ENCODE measurements at regions not wholly inside any gene's neighbourhood (a gene's known extent, or its start where the extent isn't known, plus 50 kb on each side); places are given as distances from the start of the nearest gene placed in this dataset.

DNA sequence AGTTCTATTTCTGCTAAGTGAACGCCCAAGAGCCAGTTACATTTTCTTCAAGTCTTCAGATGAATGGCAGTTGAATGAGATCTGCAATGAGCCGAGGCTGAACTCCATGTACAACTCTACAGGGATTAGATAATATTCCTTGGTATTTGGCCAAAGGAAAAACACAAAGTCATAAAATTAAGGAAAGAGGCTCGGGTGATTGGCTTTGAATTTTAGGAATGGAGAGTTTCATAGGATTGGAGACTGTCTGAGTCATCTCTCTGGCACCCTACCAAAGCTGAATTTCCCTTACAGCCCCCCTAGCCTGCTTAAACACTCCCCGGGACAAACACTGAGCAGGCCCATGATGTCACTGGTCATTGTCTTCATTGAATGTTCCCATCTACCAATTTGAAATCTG is 188.0 kb upstream of the C1QTNF7 start:
- Histone ChIP-seq H3K4me3 (ENCODE audit: low read length in 3 of 3) (no peak overlapping the region), H3K9ac (ENCODE audit: low read length in 3 of 3) (no peak overlapping the region), H3K4me1 (ENCODE audit: control insufficient read depth in 2 of 3, insufficient read depth in 2 of 3, low read depth in 1 of 3, low read length in 3 of 3) (peaks cover 0 to 2% (median 0%) of the 10 kb centered on the region in 3 donors), H3K9me3 (ENCODE audit: control insufficient read depth in 2 of 3, insufficient read depth in 1 of 3, low read length in 3 of 3) (no peaks in the 10 kb centered on the region), H3K27me3 (ENCODE audit: control insufficient read depth, insufficient read depth, low read length) (no peaks in the 10 kb centered on the region), H3K27ac (ENCODE audit: low read depth in 2 of 2, low read length in 2 of 2) (no peak overlapping the region), H3K36me3 (ENCODE audit: control insufficient read depth in 2 of 3, insufficient read depth in 3 of 3, low read length in 3 of 3) (no peaks in the 10 kb centered on the region)
- no peak for TF ChIP-seq CTCF (IDR thresholded peaks at IDR 0.05; ENCODE audit: borderline replicate concordance, extremely low read depth, insufficient read depth)
- peak in 1 of 5 donors; percentile 59 for DNase-seq
- intact Hi-C loops (cut with DNase I): loop anchor here (10.0 kb wide), 1 partner anchor 215 kb away; no protein-coding TSS in a partner anchor
- FAIRE-seq: no peak

GRCh38 chr4:15240764-15241163 is 187.1 kb upstream of the C1QTNF7 start:
- no peak overlapping the region for H3K27ac ChIP-seq (ENCODE audit: low read depth in 2 of 2, low read length in 2 of 2)
- intact Hi-C loops (cut with DNase I): no loop called here
- no peak for TF ChIP-seq CTCF (IDR thresholded peaks at IDR 0.05; ENCODE audit: borderline replicate concordance, extremely low read depth, insufficient read depth)
- FAIRE-seq (no peak), DNase-seq (no peak)
- peaks cover 0 to 2% (median 0%) of the 10 kb centered on the region in 3 donors for H3K4me1 ChIP-seq (ENCODE audit: control insufficient read depth in 2 of 3, insufficient read depth in 2 of 3, low read depth in 1 of 3, low read length in 3 of 3)
- H3K9ac ChIP-seq (ENCODE audit: low read length in 3 of 3): no peak overlapping the region
- no peak overlapping the region for H3K4me3 ChIP-seq (ENCODE audit: low read length in 3 of 3)
- H3K27me3 ChIP-seq (ENCODE audit: control insufficient read depth, insufficient read depth, low read length): no peaks in the 10 kb centered on the region
- H3K36me3 ChIP-seq (ENCODE audit: control insufficient read depth in 2 of 3, insufficient read depth in 3 of 3, low read length in 3 of 3): no peaks in the 10 kb centered on the region
- no peaks in the 10 kb centered on the region for H3K9me3 ChIP-seq (ENCODE audit: control insufficient read depth in 2 of 3, insufficient read depth in 1 of 3, low read length in 3 of 3)

- H3K27ac ChIP-seq (ENCODE audit: low read depth in 2 of 2, low read length in 2 of 2): no peak overlapping the region
- FAIRE-seq (no peak), DNase-seq (no peak)
- H3K36me3 ChIP-seq (ENCODE audit: control insufficient read depth in 2 of 3, insufficient read depth in 3 of 3, low read length in 3 of 3): no peaks in the 10 kb centered on the region
- no peaks in the 10 kb centered on the region for H3K9me3 ChIP-seq (ENCODE audit: control insufficient read depth in 2 of 3, insufficient read depth in 1 of 3, low read length in 3 of 3)
- H3K4me3 ChIP-seq (ENCODE audit: low read length in 3 of 3): no peak overlapping the region
- intact Hi-C loops (cut with DNase I): no loop called here
- H3K27me3 ChIP-seq (ENCODE audit: control insufficient read depth, insufficient read depth, low read length): no peaks in the 10 kb centered on the region
- TF ChIP-seq CTCF (IDR thresholded peaks at IDR 0.05; ENCODE audit: borderline replicate concordance, extremely low read depth, insufficient read depth): no peak
- H3K4me1 ChIP-seq (ENCODE audit: control insufficient read depth in 2 of 3, insufficient read depth in 2 of 3, low read depth in 1 of 3, low read length in 3 of 3): peaks cover 0 to 2% (median 0%) of the 10 kb centered on the region in 3 donors
- no peak overlapping the region for H3K9ac ChIP-seq (ENCODE audit: low read length in 3 of 3)
These were observed 185.8 kb upstream of the C1QTNF7 start for GRCh38 chr4:15242021-15242420.

- TF ChIP-seq CTCF (IDR thresholded peaks at IDR 0.05; ENCODE audit: borderline replicate concordance, extremely low read depth, insufficient read depth): no peak
- Histone ChIP-seq H3K9me3 (ENCODE audit: control insufficient read depth in 2 of 3, insufficient read depth in 1 of 3, low read length in 3 of 3) (no peaks in the 10 kb centered on the region), H3K27me3 (ENCODE audit: control insufficient read depth, insufficient read depth, low read length) (no peaks in the 10 kb centered on the region), H3K27ac (ENCODE audit: low read depth in 2 of 2, low read length in 2 of 2) (no peak overlapping the region), H3K4me1 (ENCODE audit: control insufficient read depth in 2 of 3, insufficient read depth in 2 of 3, low read depth in 1 of 3, low read length in 3 of 3) (no peaks in the 10 kb centered on the region), H3K36me3 (ENCODE audit: control insufficient read depth in 2 of 3, insufficient read depth in 3 of 3, low read length in 3 of 3) (no peaks in the 10 kb centered on the region), H3K4me3 (ENCODE audit: low read length in 3 of 3) (no peak overlapping the region), H3K9ac (ENCODE audit: low read length in 3 of 3) (no peak overlapping the region)
- FAIRE-seq (no peak), DNase-seq (no peak)
- intact Hi-C loops (cut with DNase I): no loop called here
These were observed 183.5 kb upstream of the C1QTNF7 start for GRCh38 chr4:15244354-15244753.
